HepG2 (cell line): ENCODE measurements at regions not wholly inside any gene's neighbourhood (a gene's known extent, or its start where the extent isn't known, plus 50 kb on each side); places are given as distances from the start of the nearest gene placed in this dataset.

Experiments
- ATAC-seq: fragments of 200-7000 bp; cut with Tn5 transposase; 3 replicates; pipeline ENCODE4 v1.9.1; 2020; ENCODE audit warnings: mild to moderate bottlenecking, moderate library complexity
- BruUV-seq: library from RNA; stranded (reverse); fragments of 400-500 nt; replicated peaks from 2 replicates; lab custom pipeline; 2021; lab: Mats Ljungman, UMichigan
- CTCF ChIA-PET: fragments of 300-600 bp; formaldehyde crosslinking; extraction: SDS; loops from one replicate; lab custom pipeline; 2021; ENCODE audit warnings: low total read pairs, inconsistent platforms, low intra/inter-chr PET ratio; lab: Yijun Ruan, JAX
- POLR2A ChIA-PET: fragments of 350-600 bp; sonication (Branson Sonifier 250); formaldehyde crosslinking; loops from one replicate; lab custom pipeline; 2020; ENCODE audit warnings: antibody characterized with exemption, inconsistent platforms; lab: Yijun Ruan, JAX
- DNase-seq: peaks from one replicate; pipeline ENCODE4 v3.0.0-alpha.2; 2015; ENCODE audit warnings: low spot score
- FAIRE-seq: peaks from 3 replicates; lab custom pipeline; 2011; peaks lifted over from hg19 to GRCh38; lab: Jason Lieb, UNC
- H2AFZ ChIP-seq: one replicate; pipeline ENCODE4 v1.6.1; 2011; ENCODE audit warnings: low read length, inconsistent platforms
- H3K27ac ChIP-seq: fragments of 300-600 bp; 3 replicates; pipeline ENCODE4 v1.8.0; 2011; ENCODE audit warnings: mixed run types, mild to moderate bottlenecking, mixed read lengths, low read length, inconsistent platforms; ENCODE audit not compliant: insufficient read depth; ENCODE audit errors: extremely low read length
- H3K27me3 ChIP-seq, 2 experiments: fragments of 200-600 bp in 1 of 2; 2 replicates in 1 of 2; 3 replicates in 1 of 2; pipeline versions ENCODE4 v1.6.0 to v1.8.0; 2011; ENCODE audit warnings: low read length in 2 of 2, mild to moderate bottlenecking in 2 of 2, moderate library complexity in 2 of 2, inconsistent platforms in 1 of 2; ENCODE audit not compliant: insufficient read depth in 2 of 2, control insufficient read depth in 1 of 2
- H3K36me3 ChIP-seq, 2 experiments: fragments of 200-600 bp in 1 of 2; replicated peaks in 1 of 2; 2 replicates in 1 of 2; 3 replicates in 1 of 2; pipeline versions ENCODE4 v1.5.1 to v1.8.0; 2011; ENCODE audit warnings: low read length in 2 of 2, inconsistent platforms in 1 of 2; ENCODE audit not compliant: insufficient read depth in 2 of 2, control insufficient read depth in 1 of 2
- H3K4me1 ChIP-seq: 2 replicates; pipeline ENCODE4 v1.5.1; 2012; ENCODE audit warnings: low read length, inconsistent platforms; ENCODE audit not compliant: insufficient read depth
- H3K4me2 ChIP-seq: 2 replicates; pipeline ENCODE4 v1.6.0; 2011; ENCODE audit warnings: low read depth, low read length, inconsistent platforms
- H3K4me3 ChIP-seq, 3 experiments: fragments of 200-600 bp in 1 of 3; sonication (generic), shearing (Covaris generic) in 1 of 3; replicated peaks in 1 of 3; 2 replicates each; pipeline ENCODE4 v1.5.1; 2011 to 2016; ENCODE audit warnings: low read length in 3 of 3, inconsistent platforms in 2 of 3, low read depth in 2 of 3, mild to moderate bottlenecking in 2 of 3, control low read depth in 1 of 3, mixed read lengths in 1 of 3; ENCODE audit not compliant: insufficient read depth in 1 of 3
- H3K79me2 ChIP-seq: one replicate; pipeline ENCODE4 v1.6.1; 2011; ENCODE audit warnings: low read length, inconsistent platforms; ENCODE audit not compliant: insufficient read depth
- H3K9ac ChIP-seq: 2 replicates; pipeline ENCODE4 v1.6.0; 2011; ENCODE audit warnings: mild to moderate bottlenecking, low read depth, low read length, inconsistent platforms; ENCODE audit not compliant: insufficient read depth
- H3K9me3 ChIP-seq: 2 replicates; pipeline ENCODE4 v1.5.1; 2012; ENCODE audit warnings: mild to moderate bottlenecking, low read length
- H4K20me1 ChIP-seq: 2 replicates; pipeline ENCODE4 v1.6.0; 2011; ENCODE audit warnings: inconsistent platforms, mild to moderate bottlenecking, low read length, moderate library complexity; ENCODE audit not compliant: insufficient read depth
- CREM ChIP-seq, 2 experiments: sonication (generic) in 1 of 2; formaldehyde crosslinking in 1 of 2; IDR thresholded peaks; 2 replicates each; pipeline versions ENCODE4 v1.4.0 to v1.6.1; 2016 to 2020; ENCODE audit warnings: antibody characterized with exemption in 1 of 2, mild to moderate bottlenecking in 1 of 2, missing genetic modification reagents in 1 of 2
- E2F1 ChIP-seq: sonication (generic); formaldehyde crosslinking; IDR thresholded peaks from 2 replicates; pipeline ENCODE4 v1.5.0; 2020; ENCODE audit warnings: missing genetic modification reagents
- ESRRA ChIP-seq: sonication (generic); formaldehyde crosslinking; IDR thresholded peaks from 2 replicates; pipeline ENCODE4 v1.5.1; 2020; ENCODE audit warnings: mild to moderate bottlenecking, low read depth, missing genetic modification reagents
- EZH2 ChIP-seq: conservative IDR thresholded peaks from 2 replicates; pipeline ENCODE4 v1.6.1; 2012; ENCODE audit warnings: mild to moderate bottlenecking, low read depth, low read length, moderate library complexity
- FIP1L1 ChIP-seq: fragments of 200-400 bp; formaldehyde crosslinking; IDR thresholded peaks from 2 replicates; pipeline ENCODE4 v1.6.1; 2018; ENCODE audit warnings: low read depth, mild to moderate bottlenecking, low read length, moderate library complexity, borderline replicate concordance; ENCODE audit not compliant: insufficient read depth
- MYNN ChIP-seq: sonication (generic); formaldehyde crosslinking; IDR thresholded peaks from 2 replicates; pipeline ENCODE4 v1.4.0; 2020; ENCODE audit warnings: mild to moderate bottlenecking, low read depth, missing genetic modification reagents
- PAX8 ChIP-seq: sonication (generic); formaldehyde crosslinking; IDR thresholded peaks from 2 replicates; pipeline ENCODE4 v1.8.0; 2022; ENCODE audit warnings: mild to moderate bottlenecking, missing genetic modification reagents, borderline replicate concordance
- USF2 ChIP-seq, 2 experiments: sonication (generic) in 1 of 2; formaldehyde crosslinking in 1 of 2; IDR thresholded peaks; 2 replicates each; pipeline versions ENCODE4 v1.5.1 to v1.6.1; 2011 to 2020; ENCODE audit warnings: borderline replicate concordance in 1 of 2, low read depth in 1 of 2, low read length in 1 of 2, mild to moderate bottlenecking in 1 of 2, missing genetic modification reagents in 1 of 2, moderate library complexity in 1 of 2
- ZBTB7B ChIP-seq: sonication (generic); formaldehyde crosslinking; IDR thresholded peaks from 2 replicates; pipeline ENCODE4 v1.4.0; 2020; ENCODE audit warnings: missing genetic modification reagents
- ZNF24 ChIP-seq: fragments of 450-650 bp; IDR thresholded peaks from 2 replicates; pipeline ENCODE4 v1.6.1; 2017; ENCODE audit warnings: antibody characterized with exemption, mild to moderate bottlenecking
- ZNF282 ChIP-seq: fragments of 450-650 bp; IDR thresholded peaks from 2 replicates; pipeline ENCODE4 v1.6.1; 2018; ENCODE audit not compliant: partially characterized antibody
- ZNF564 ChIP-seq: sonication (generic); formaldehyde crosslinking; IDR thresholded peaks from 2 replicates; pipeline ENCODE4 v1.8.1; 2023; ENCODE audit warnings: mild to moderate bottlenecking, missing genetic modification reagents
- ZNF567 ChIP-seq: sonication (generic); formaldehyde crosslinking; IDR thresholded peaks from 2 replicates; pipeline ENCODE4 v1.8.1; 2023; ENCODE audit warnings: mild to moderate bottlenecking, missing genetic modification reagents, borderline replicate concordance
- ZNF572 ChIP-seq: sonication (generic); formaldehyde crosslinking; IDR thresholded peaks from 2 replicates; pipeline ENCODE4 v1.5.1; 2020; ENCODE audit warnings: mild to moderate bottlenecking, missing genetic modification reagents
- ZNF775 ChIP-seq: sonication (generic); formaldehyde crosslinking; IDR thresholded peaks from 2 replicates; pipeline ENCODE4 v1.4.0; 2020; ENCODE audit warnings: missing genetic modification reagents, mild to moderate bottlenecking, moderate library complexity, borderline replicate concordance
- WGBS: methylation state at CpG from one replicate; pipeline ENCODE4 v1.1.6; 2017; ENCODE audit warnings: low lambda C conversion rate; 5-methylcytosine and 5-hydroxymethylcytosine counted together
- in situ Hi-C: cut with HindIII; loops from 2 replicates; pipeline ENCODE4 v1.10.0; 2017; ENCODE audit warnings: low pct_unique_long_range_greater_than_20kb; ENCODE audit not compliant: extremely low pct_ligation_motif_present
- intact Hi-C: fragments of 100-400 bp; cut with micrococcal nuclease; formaldehyde crosslinking; loops from one replicate; pipeline ENCODE4 v1.10.0; 2022; ENCODE audit not compliant: unreplicated experiment

GRCh38 chr6:169843110-169843509 lies 91.7 kb downstream of the ERMARD start:
- DNase-seq (no peak), FAIRE-seq (no peak), ATAC-seq (no peak)
- intact Hi-C loops (no loop called here), in situ Hi-C loops (no loop called here)
- no peak overlapping the region for H3K4me3 ChIP-seq
- H3K79me2 ChIP-seq = no peaks in the 10 kb centered on the region
- POLR2A ChIA-PET = no interaction called here
- no peaks in the 10 kb centered on the region for H3K9me3 ChIP-seq
- no peak overlapping the region for H3K27ac ChIP-seq
- peaks cover 19 to 71% of the 10 kb centered on the region in 2 experiments for H3K27me3 ChIP-seq
- H3K4me2 ChIP-seq = no peak overlapping the region
- no peak overlapping the region for H3K9ac ChIP-seq
- 39% methylated on average over 5 of the region's 5 CpGs for WGBS
- no peak overlapping the region for H2AFZ ChIP-seq
- no peaks in the 10 kb centered on the region for H3K4me1 ChIP-seq
- TF ChIP-seq ZNF564 (CRISPR knock-in tag) = no peak
- no peak for TF ChIP-seq ZBTB7B (CRISPR knock-in tag)
- TF ChIP-seq ZNF24 = no peak
- no peak for TF ChIP-seq ESRRA (CRISPR knock-in tag)
- TF ChIP-seq ZNF775 (CRISPR knock-in tag) = no peak
- TF ChIP-seq MYNN (CRISPR knock-in tag) = no peak
- no peak for TF ChIP-seq ZNF567 (CRISPR knock-in tag)
- no peaks in the 10 kb centered on the region for H3K36me3 ChIP-seq
- BruUV-seq = no TSS peak
- CTCF ChIA-PET = no interaction called here
- H4K20me1 ChIP-seq = no peaks in the 10 kb centered on the region

GRCh38 chr6:169841907-169842606 lies 90.6 kb downstream of the ERMARD start:
- Histone ChIP-seq H3K9ac (no peak overlapping the region), H3K9me3 (no peaks in the 10 kb centered on the region), H2AFZ (no peak overlapping the region), H3K4me1 (no peaks in the 10 kb centered on the region), H4K20me1 (no peaks in the 10 kb centered on the region), H3K79me2 (no peaks in the 10 kb centered on the region), H3K4me3 (no peak overlapping the region), H3K27ac (no peak overlapping the region), H3K36me3 (no peaks in the 10 kb centered on the region), H3K27me3 (peaks cover 18 to 71% of the 10 kb centered on the region in 2 experiments), H3K4me2 (no peak overlapping the region)
- FAIRE-seq (no peak), ATAC-seq (no peak), DNase-seq (no peak)
- intact Hi-C loops = no loop called here
- BruUV-seq = no TSS peak
- POLR2A ChIA-PET = no interaction called here
- 27% methylated on average over 13 of the region's 13 CpGs for WGBS
- in situ Hi-C loops = no loop called here
- CTCF ChIA-PET = no interaction called here
- TF ChIP-seq PAX8 (no peak), CREM (IDR thresholded peaks at IDR 0.05) (no peak), CREM (CRISPR knock-in tag; IDR thresholded peaks at IDR 0.05) (no peak), EZH2 (no peak), ZNF572 (CRISPR knock-in tag) (no peak), ZNF282 (no peak), USF2 (IDR thresholded peaks at IDR 0.05; ENCODE audit: low read depth, low read length) (no peak), USF2 (CRISPR knock-in tag; IDR thresholded peaks at IDR 0.05; ENCODE audit: borderline replicate concordance) (no peak), E2F1 (no peak), FIP1L1 (no peak)
